ENCODE measurements at regions not wholly inside any gene's neighbourhood (a gene's known extent, or its start where the extent isn't known, plus 50 kb on each side); places are given as distances from the start of the nearest gene placed in this dataset.

- ChIA-PET POLR2A (no interaction called here), CTCF (no interaction called here)
- intact Hi-C loops (cut with micrococcal nuclease; ENCODE audit: unreplicated experiment): no loop called here
Observed at GRCh38 chr9:16179566-16179965, 626.7 kb downstream of the CCDC171 start.

GRCh38 chr9:16180091-16180490 lies 627.2 kb downstream of the CCDC171 start:
- POLR2A ChIA-PET: no interaction called here
- H3K4me3 ChIP-seq (ENCODE audit: low read depth in 2 of 2, low read length in 2 of 2): no peak overlapping the region
- H3K4me1 ChIP-seq (ENCODE audit: control insufficient read depth, insufficient read depth, low read length): no peaks in the 10 kb centered on the region
- no peak for TF ChIP-seq REST (IDR thresholded peaks at IDR 0.05; ENCODE audit: insufficient read depth in 1 of 2, low read depth in 2 of 2, low read length in 1 of 2)
- no peak for TF ChIP-seq CTCF (IDR thresholded peaks at IDR 0.05)
- no peak for TF ChIP-seq SIN3A (IDR thresholded peaks at IDR 0.05; ENCODE audit: borderline replicate concordance, insufficient read depth, low read depth, low read length)
- TF ChIP-seq POLR2AphosphoS5 (IDR thresholded peaks at IDR 0.05; ENCODE audit: low read depth, low read length): no peak
- no peak for TF ChIP-seq TCF7L2 (IDR thresholded peaks at IDR 0.05; ENCODE audit: low read depth, low read length)
- H3K36me3 ChIP-seq (ENCODE audit: control insufficient read depth, insufficient read depth, low read length): no peaks in the 10 kb centered on the region
- ATAC-seq: no peak
- BruUV-seq (replicated peaks): no TSS peak
- H3K9me3 ChIP-seq (ENCODE audit: control insufficient read depth, insufficient read depth, low read depth, low read length): no peaks in the 10 kb centered on the region
- no peak for DNase-seq (ENCODE audit: low read depth, low spot score)
- no peaks in the 10 kb centered on the region for H3K27me3 ChIP-seq (ENCODE audit: control insufficient read depth, insufficient read depth, low read length)
- no peak overlapping the region for H3K27ac ChIP-seq (ENCODE audit: low read length)
- CTCF ChIA-PET: no interaction called here
- intact Hi-C loops (cut with micrococcal nuclease; ENCODE audit: unreplicated experiment) (no loop called here), in situ Hi-C loops (cut with HindIII; ENCODE audit: low pct_unique_long_range_greater_than_20kb, low sequenced_read_pairs) (no loop called here)

More at GRCh38 chr9:16179566-16179965, 626.7 kb downstream of the CCDC171 start:
- H3K27me3 ChIP-seq (ENCODE audit: control insufficient read depth, insufficient read depth, low read length): no peaks in the 10 kb centered on the region
- H3K4me3 ChIP-seq (ENCODE audit: low read depth in 2 of 2, low read length in 2 of 2): no peak overlapping the region
- H3K4me1 ChIP-seq (ENCODE audit: control insufficient read depth, insufficient read depth, low read length): no peaks in the 10 kb centered on the region
- no peaks in the 10 kb centered on the region for H3K36me3 ChIP-seq (ENCODE audit: control insufficient read depth, insufficient read depth, low read length)
- ATAC-seq (no peak), DNase-seq (ENCODE audit: low read depth, low spot score) (no peak)
- H3K9me3 ChIP-seq (ENCODE audit: control insufficient read depth, insufficient read depth, low read depth, low read length): no peaks in the 10 kb centered on the region
- in situ Hi-C loops (cut with HindIII; ENCODE audit: low pct_unique_long_range_greater_than_20kb, low sequenced_read_pairs): no loop called here
- BruUV-seq (replicated peaks): no TSS peak
- no peak overlapping the region for H3K27ac ChIP-seq (ENCODE audit: low read length)
- TF ChIP-seq REST (IDR thresholded peaks at IDR 0.05; ENCODE audit: insufficient read depth in 1 of 2, low read depth in 2 of 2, low read length in 1 of 2): no peak
- TF ChIP-seq CTCF (IDR thresholded peaks at IDR 0.05): no peak
- no peak for TF ChIP-seq TCF7L2 (IDR thresholded peaks at IDR 0.05; ENCODE audit: low read depth, low read length)
- no peak for TF ChIP-seq POLR2AphosphoS5 (IDR thresholded peaks at IDR 0.05; ENCODE audit: low read depth, low read length)
- TF ChIP-seq SIN3A (IDR thresholded peaks at IDR 0.05; ENCODE audit: borderline replicate concordance, insufficient read depth, low read depth, low read length): no peak
